ENCODE measurements at regions not wholly inside any gene's neighbourhood (a gene's known extent, or its start where the extent isn't known, plus 50 kb on each side); places are given as distances from the start of the nearest gene placed in this dataset.

GRCh38 chr6:170045563-170045960 lies 245.3 kb downstream of the DLL1 start:
- Histone ChIP-seq H3K79me2 (ENCODE audit: insufficient read depth, low read length) (no peaks in the 10 kb centered on the region), H4K20me1 (ENCODE audit: insufficient read depth, low read length) (no peaks in the 10 kb centered on the region), H3K9ac (ENCODE audit: low read length) (no peak overlapping the region), H2AFZ (ENCODE audit: low read depth, low read length) (no peak overlapping the region), H3K4me1 (ENCODE audit: insufficient read depth, low read length) (no peaks in the 10 kb centered on the region), H3K4me2 (ENCODE audit: low read length) (no peak overlapping the region), H3K36me3 (ENCODE audit: insufficient read depth, low read length) (no peaks in the 10 kb centered on the region), H3K27me3 (ENCODE audit: insufficient read depth, low read length) (no peaks in the 10 kb centered on the region), H3K9me3 (ENCODE audit: insufficient read depth, low read depth, low read length) (peaks cover 3% of the 10 kb centered on the region), H3K27ac (ENCODE audit: low read depth, low read length) (no peak overlapping the region), H3K4me3 (ENCODE audit: insufficient read depth, low read depth, low read length) (no peak overlapping the region)
- no peak for TF ChIP-seq CTCF (IDR thresholded peaks at IDR 0.05; ENCODE audit: insufficient read depth, low read depth, low read length)
- no peak for TF ChIP-seq EZH2 (IDR thresholded peaks at IDR 0.05; ENCODE audit: insufficient read depth, low read length)
- H3K36me3 Mint-ChIP-seq (ENCODE audit: low read depth, unreplicated experiment), result peaks cover 2% of the 10 kb centered on the region
- FAIRE-seq (no peak), DNase-seq (ENCODE audit: low read depth) (no peak)
- H3K27ac Mint-ChIP-seq (ENCODE audit: unreplicated experiment), result no peak overlapping the region
- H3K27me3 Mint-ChIP-seq (ENCODE audit: low read depth, unreplicated experiment), result peaks cover 47% of the 10 kb centered on the region
- no peaks in the 10 kb centered on the region for H3K4me1 Mint-ChIP-seq (ENCODE audit: low read depth, unreplicated experiment)
- peaks cover 9% of the 10 kb centered on the region for H3K9me3 Mint-ChIP-seq (ENCODE audit: unreplicated experiment)
- no peak overlapping the region for H3K4me3 Mint-ChIP-seq (ENCODE audit: unreplicated experiment)

GRCh38 chr6:170044836-170045562 lies 245.9 kb downstream of the DLL1 start:
- Histone ChIP-seq H3K36me3 (ENCODE audit: insufficient read depth, low read length) (no peaks in the 10 kb centered on the region), H2AFZ (ENCODE audit: low read depth, low read length) (no peak overlapping the region), H3K4me1 (ENCODE audit: insufficient read depth, low read length) (no peaks in the 10 kb centered on the region), H4K20me1 (ENCODE audit: insufficient read depth, low read length) (no peaks in the 10 kb centered on the region), H3K79me2 (ENCODE audit: insufficient read depth, low read length) (no peaks in the 10 kb centered on the region), H3K4me2 (ENCODE audit: low read length) (no peak overlapping the region), H3K9ac (ENCODE audit: low read length) (no peak overlapping the region), H3K27me3 (ENCODE audit: insufficient read depth, low read length) (no peaks in the 10 kb centered on the region), H3K4me3 (ENCODE audit: insufficient read depth, low read depth, low read length) (no peak overlapping the region), H3K9me3 (ENCODE audit: insufficient read depth, low read depth, low read length) (no peaks in the 10 kb centered on the region), H3K27ac (ENCODE audit: low read depth, low read length) (no peak overlapping the region)
- DNase-seq (ENCODE audit: low read depth), result no peak
- peaks cover 9% of the 10 kb centered on the region for H3K9me3 Mint-ChIP-seq (ENCODE audit: unreplicated experiment)
- H3K27ac Mint-ChIP-seq (ENCODE audit: unreplicated experiment), result no peak overlapping the region
- no peak for FAIRE-seq
- peaks cover 47% of the 10 kb centered on the region for H3K27me3 Mint-ChIP-seq (ENCODE audit: low read depth, unreplicated experiment)
- TF ChIP-seq EZH2 (IDR thresholded peaks at IDR 0.05; ENCODE audit: insufficient read depth, low read length) (no peak), CTCF (IDR thresholded peaks at IDR 0.05; ENCODE audit: insufficient read depth, low read depth, low read length) (no peak)
- no peak overlapping the region for H3K4me3 Mint-ChIP-seq (ENCODE audit: unreplicated experiment)
- H3K4me1 Mint-ChIP-seq (ENCODE audit: low read depth, unreplicated experiment), result no peaks in the 10 kb centered on the region
- H3K36me3 Mint-ChIP-seq (ENCODE audit: low read depth, unreplicated experiment), result peaks cover 2% of the 10 kb centered on the region

All from astrocyte (in vitro differentiated cells and primary cell).